ENCODE measurements at regions not wholly inside any gene's neighbourhood (a gene's known extent, or its start where the extent isn't known, plus 50 kb on each side); places are given as distances from the start of the nearest gene placed in this dataset.
"Not testable (repeated sequence)": the region's sequence is repeated elsewhere in the genome, so short reads cannot be mapped to it uniquely, and the experiment has no call there.

GRCh38 chrX:146994163-146994562 lies 179.6 kb upstream of the CXorf51A start:
- ATAC-seq (ENCODE audit: low FRiP score in 2 of 2) (no peak), DNase-seq (no peak)
- 70 to 76% methylated on average over 1 of the region's 1 CpG for WGBS, 2 donors
- Histone ChIP-seq H3K4me1 (no peaks in the 10 kb centered on the region), H3K9me3 (no peaks in the 10 kb centered on the region), H3K36me3 (no peaks in the 10 kb centered on the region), H3K4me3 (no peak overlapping the region), H3K27me3 (no peaks in the 10 kb centered on the region), H3K27ac (no peak overlapping the region)
- TF ChIP-seq POLR2AphosphoS5 (IDR thresholded peaks at IDR 0.05) (no peak), EP300 (IDR thresholded peaks at IDR 0.05) (no peak), CTCF (IDR thresholded peaks at IDR 0.05) (no peak)

- Histone ChIP-seq H3K27me3 (no peaks in the 10 kb centered on the region), H3K36me3 (no peaks in the 10 kb centered on the region), H3K27ac (no peak overlapping the region), H3K4me3 (no peak overlapping the region), H3K9me3 (no peaks in the 10 kb centered on the region), H3K4me1 (no peaks in the 10 kb centered on the region)
- DNase-seq (no peak), ATAC-seq (ENCODE audit: low FRiP score in 2 of 2) (no peak)
- WGBS, 2 donors = 88 to 91% methylated on average over 6 of the region's 6 CpGs
- TF ChIP-seq POLR2AphosphoS5 (IDR thresholded peaks at IDR 0.05) (no peak), EP300 (IDR thresholded peaks at IDR 0.05) (no peak), CTCF (IDR thresholded peaks at IDR 0.05) (no peak), POLR2A (IDR thresholded peaks at IDR 0.05) (no peak)
These were observed 158.7 kb upstream of the CXorf51A start for GRCh38 chrX:146973283-146973682.

GRCh38 chrX:146967306-146967705 lies 152.8 kb upstream of the CXorf51A start:
- TF ChIP-seq POLR2A (IDR thresholded peaks at IDR 0.05) (no peak), CTCF (IDR thresholded peaks at IDR 0.05) (no peak), POLR2AphosphoS5 (IDR thresholded peaks at IDR 0.05) (no peak), EP300 (IDR thresholded peaks at IDR 0.05) (no peak)
- no peaks in the 10 kb centered on the region for H3K27me3 ChIP-seq
- no peaks in the 10 kb centered on the region for H3K36me3 ChIP-seq
- no peaks in the 10 kb centered on the region for H3K9me3 ChIP-seq
- no peak overlapping the region for H3K4me3 ChIP-seq
- WGBS, 2 donors = 38 to 62% methylated on average over 3 of the region's 3 CpGs
- H3K27ac ChIP-seq = no peak overlapping the region
- DNase-seq (no peak), ATAC-seq (ENCODE audit: low FRiP score in 2 of 2) (no peak)
- no peaks in the 10 kb centered on the region for H3K4me1 ChIP-seq

- Histone ChIP-seq H3K4me3 (no peak overlapping the region), H3K9me3 (no peaks in the 10 kb centered on the region), H3K36me3 (no peaks in the 10 kb centered on the region), H3K27ac (no peak overlapping the region), H3K27me3 (no peaks in the 10 kb centered on the region), H3K4me1 (no peaks in the 10 kb centered on the region)
- TF ChIP-seq CTCF (IDR thresholded peaks at IDR 0.05) (no peak), EP300 (IDR thresholded peaks at IDR 0.05) (no peak), POLR2A (IDR thresholded peaks at IDR 0.05) (no peak), POLR2AphosphoS5 (IDR thresholded peaks at IDR 0.05) (no peak)
- ATAC-seq (ENCODE audit: low FRiP score in 2 of 2) (no peak), DNase-seq (no peak)
- 76% methylated on average over 2 of the region's 2 CpGs; no CpG with 5 or more reads in 1 of the 2 donors for WGBS, 2 donors
These were observed 142.2 kb upstream of the CXorf51A start for GRCh38 chrX:146956760-146957159.

- no peaks in the 10 kb centered on the region for H3K36me3 ChIP-seq
- ATAC-seq (ENCODE audit: low FRiP score in 2 of 2) (no peak), DNase-seq (no peak)
- H3K27me3 ChIP-seq = no peaks in the 10 kb centered on the region
- no peaks in the 10 kb centered on the region for H3K4me1 ChIP-seq
- H3K27ac ChIP-seq = no peak overlapping the region
- WGBS, 2 donors = 35 to 40% methylated on average over 1 of the region's 1 CpG
- no peak overlapping the region for H3K4me3 ChIP-seq
- TF ChIP-seq POLR2A (IDR thresholded peaks at IDR 0.05) (no peak), CTCF (IDR thresholded peaks at IDR 0.05) (no peak), EP300 (IDR thresholded peaks at IDR 0.05) (no peak), POLR2AphosphoS5 (IDR thresholded peaks at IDR 0.05) (no peak)
- no peaks in the 10 kb centered on the region for H3K9me3 ChIP-seq
These were observed 119.7 kb upstream of the CXorf51A start for GRCh38 chrX:146934256-146934655.

GRCh38 chrX:146932997-146933396 lies 118.5 kb upstream of the CXorf51A start:
- 42 to 67% methylated on average over 1 to 2 of the region's 2 CpGs for WGBS, 2 donors
- not testable (repeated sequence) for ATAC-seq (ENCODE audit: low FRiP score in 2 of 2); H3K9me3 ChIP-seq; H3K4me1 ChIP-seq; H3K4me3 ChIP-seq; H3K36me3 ChIP-seq; H3K27ac ChIP-seq; DNase-seq; H3K27me3 ChIP-seq

Measured in upper lobe of left lung (tissue), 6 donors.